C4-2B (cell line): ENCODE measurements at regions not wholly inside any gene's neighbourhood (a gene's known extent, or its start where the extent isn't known, plus 50 kb on each side); places are given as distances from the start of the nearest gene placed in this dataset.

ENCODE experiments used
- H3K27ac ChIP-seq: fragments of 450-650 bp; 2 replicates; pipeline ENCODE4 v1.5.1; 2017
- CTCF ChIP-seq: fragments of 450-650 bp; conservative IDR thresholded peaks from 2 replicates; pipeline ENCODE4 v1.5.1; 2017; ENCODE audit warnings: mild to moderate bottlenecking
- ZFX ChIP-seq: fragments of 450-650 bp; IDR thresholded peaks from 2 replicates; pipeline ENCODE4 v1.6.1; 2017

DNA sequence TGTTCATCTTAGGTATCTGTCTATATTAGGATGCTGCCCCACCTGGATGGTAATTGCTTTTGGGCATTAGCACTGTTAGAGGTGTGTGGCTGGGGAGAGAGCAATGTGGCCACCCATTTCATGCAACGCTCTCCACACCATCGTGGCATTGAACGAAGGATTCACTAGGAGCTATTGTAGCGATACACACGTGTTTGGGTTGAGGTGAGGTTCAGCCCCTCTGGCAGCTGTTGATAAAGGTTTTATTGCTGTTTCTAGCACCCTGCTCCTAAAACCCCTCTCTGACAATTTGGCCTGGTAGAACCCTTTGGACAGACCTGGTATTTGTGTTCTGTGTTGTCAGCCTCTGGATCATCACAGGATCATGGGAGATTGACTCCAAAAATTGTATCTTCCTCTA is 280.9 kb downstream of the PRL start:
- no peak for TF ChIP-seq CTCF
- TF ChIP-seq ZFX: no peak
- H3K27ac ChIP-seq: no peak overlapping the region

- TF ChIP-seq CTCF (no peak), ZFX (no peak)
- H3K27ac ChIP-seq: no peak overlapping the region
Observed at GRCh38 chr6:22017272-22017671, 279.6 kb downstream of the PRL start.

GRCh38 chr6:22017766-22018165 is 279.1 kb downstream of the PRL start:
- no peak for TF ChIP-seq CTCF
- TF ChIP-seq ZFX: no peak
- H3K27ac ChIP-seq: no peak overlapping the region

GRCh38 chr6:22019857-22020256 is 277.0 kb downstream of the PRL start:
- TF ChIP-seq CTCF (no peak), ZFX (no peak)
- H3K27ac ChIP-seq: no peak overlapping the region

- no peak overlapping the region for H3K27ac ChIP-seq
- TF ChIP-seq CTCF (no peak), ZFX (no peak)
Observed at GRCh38 chr6:22020299-22021003, 276.4 kb downstream of the PRL start.

DNA sequence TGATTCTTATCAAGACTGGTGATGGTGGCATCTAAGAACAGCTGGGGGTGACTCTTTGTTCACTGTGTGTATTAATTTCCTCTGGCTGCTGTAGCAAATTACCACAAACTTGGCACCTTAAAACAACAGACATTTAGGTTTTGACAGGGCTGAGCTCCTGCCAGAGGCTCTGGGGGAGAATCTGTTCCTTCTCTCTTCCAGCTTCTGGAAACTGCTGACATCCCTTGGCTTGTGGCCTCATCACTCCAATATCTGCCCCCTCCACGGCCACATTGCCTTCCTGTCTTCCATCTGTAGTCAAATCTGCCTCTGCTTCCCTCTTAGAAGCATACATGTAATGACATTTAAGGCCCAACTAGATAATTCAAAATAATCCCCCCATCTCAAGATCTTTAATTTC is 274.9 kb downstream of the PRL start:
- no peak for TF ChIP-seq CTCF
- no peak for TF ChIP-seq ZFX
- no peak overlapping the region for H3K27ac ChIP-seq

- H3K27ac ChIP-seq: no peak overlapping the region
- TF ChIP-seq ZFX (no peak), CTCF (no peak)
Observed at GRCh38 chr6:22023937-22024336, 272.9 kb downstream of the PRL start.
